DND-41 (cell line): ENCODE measurements at regions not wholly inside any gene's neighbourhood (a gene's known extent, or its start where the extent isn't known, plus 50 kb on each side); places are given as distances from the start of the nearest gene placed in this dataset.

Source experiments
- ATAC-seq: fragments of 200-7000 bp; cut with Tn5 transposase; 3 replicates; pipeline ENCODE4 v1.9.1; 2021; ENCODE audit warnings: low read depth; ENCODE audit not compliant: insufficient read depth
- DNase-seq: peaks from one replicate; pipeline ENCODE4 v3.0.0-alpha.2; 2020
- H2AFZ ChIP-seq: 2 replicates; pipeline ENCODE4 v1.6.0; 2012; ENCODE audit warnings: low read depth, low read length
- H3K27ac ChIP-seq: 2 replicates; pipeline ENCODE4 v1.5.1; 2012; ENCODE audit warnings: low read length, inconsistent platforms
- H3K27me3 ChIP-seq: fragments of 200-600 bp; sonication (generic); 2 replicates; pipeline ENCODE4 v1.6.0; 2012; ENCODE audit warnings: low read length, mild to moderate bottlenecking, inconsistent platforms; ENCODE audit not compliant: insufficient read depth, poor library complexity
- H3K36me3 ChIP-seq: 2 replicates; pipeline ENCODE4 v1.5.1; 2012; ENCODE audit warnings: low read length, inconsistent platforms; ENCODE audit not compliant: insufficient read depth
- H3K4me1 ChIP-seq: 2 replicates; pipeline ENCODE4 v1.5.1; 2012; ENCODE audit warnings: mild to moderate bottlenecking, low read length; ENCODE audit not compliant: insufficient read depth
- H3K4me2 ChIP-seq: 2 replicates; pipeline ENCODE4 v1.6.0; 2012; ENCODE audit warnings: mild to moderate bottlenecking, moderate library complexity, low read length, inconsistent platforms; ENCODE audit not compliant: insufficient read depth
- H3K4me3 ChIP-seq, 2 experiments: fragments of 200-600 bp in 1 of 2; shearing (Covaris generic) in 1 of 2; 2 replicates each; pipeline ENCODE4 v1.5.1; 2012 to 2016; ENCODE audit warnings: inconsistent platforms in 2 of 2, low read length in 2 of 2, mild to moderate bottlenecking in 2 of 2, low read depth in 1 of 2, moderate library complexity in 1 of 2
- H3K79me2 ChIP-seq: 2 replicates; pipeline ENCODE4 v1.6.0; 2012; ENCODE audit warnings: low read length, inconsistent platforms; ENCODE audit not compliant: insufficient read depth
- H3K9ac ChIP-seq: 2 replicates; pipeline ENCODE4 v1.6.0; 2012; ENCODE audit warnings: low read depth, mild to moderate bottlenecking, inconsistent platforms, low read length, moderate library complexity
- H3K9me3 ChIP-seq: 2 replicates; pipeline ENCODE4 v1.5.1; 2012; ENCODE audit warnings: low read length, moderate library complexity, mild to moderate bottlenecking, inconsistent platforms; ENCODE audit not compliant: insufficient read depth, severe bottlenecking
- H4K20me1 ChIP-seq: 2 replicates; pipeline ENCODE4 v1.6.0; 2012; ENCODE audit warnings: low read length; ENCODE audit not compliant: insufficient read depth
- EZH2 ChIP-seq: IDR thresholded peaks from 3 replicates; pipeline ENCODE4 v1.6.1; 2012; ENCODE audit warnings: borderline replicate concordance, low read depth, mild to moderate bottlenecking, moderate library complexity, low read length, inconsistent platforms; ENCODE audit not compliant: severe bottlenecking
- TF ChIP-seq, protein P1 (sequence below): IDR thresholded peaks from 2 replicates; pipeline ENCODE4 v1.5.1; 2012; ENCODE audit warnings: borderline replicate concordance, low read length, moderate library complexity, mild to moderate bottlenecking; ENCODE audit not compliant: poor library complexity, severe bottlenecking; ENCODE audit errors: extremely low read depth

DNA sequence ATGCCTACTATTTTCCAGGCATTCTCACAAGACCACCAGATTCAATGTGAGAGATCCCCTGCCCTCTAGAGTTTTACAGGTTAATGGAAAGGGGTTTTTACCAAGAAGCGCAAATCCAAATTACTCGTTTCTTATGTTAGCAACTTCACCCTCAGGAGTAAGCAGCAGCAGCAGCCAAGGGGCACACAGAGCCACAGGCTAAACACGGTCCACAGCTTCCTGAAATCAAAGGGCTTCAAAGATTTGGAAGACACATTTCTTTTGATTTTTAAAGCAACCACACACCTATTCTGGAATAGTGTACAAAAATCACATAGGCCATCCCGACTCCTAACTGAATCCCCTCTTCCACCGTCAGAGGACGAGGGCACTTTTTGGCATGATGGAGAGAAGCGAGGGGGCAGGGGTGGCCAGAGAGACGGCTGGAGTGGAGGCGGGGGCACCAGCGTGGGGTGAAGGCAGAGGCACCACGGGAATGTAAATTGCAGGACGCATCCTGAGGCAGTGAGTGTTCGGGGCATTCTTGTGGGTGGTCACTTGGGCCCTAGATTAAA lies 107.0 kb downstream of the ARF6 start:
- Histone ChIP-seq H3K79me2 (no peaks in the 10 kb centered on the region), H2AFZ (no peak overlapping the region), H3K27me3 (peaks cover 12% of the 10 kb centered on the region), H3K36me3 (no peaks in the 10 kb centered on the region), H3K4me1 (peaks cover 50% of the 10 kb centered on the region), H3K9me3 (no peaks in the 10 kb centered on the region), H3K4me3 (no peak overlapping the region), H3K4me2 (peak overlapping the region; percentile 57), H3K9ac (peak overlapping the region; percentile 22; the same call in 1 of the 2 replicates), H3K27ac (peak overlapping the region; percentile 62), H4K20me1 (no peaks in the 10 kb centered on the region)
- no peak for ATAC-seq
- DNase-seq: no peak
- TF ChIP-seq, protein P1, sequence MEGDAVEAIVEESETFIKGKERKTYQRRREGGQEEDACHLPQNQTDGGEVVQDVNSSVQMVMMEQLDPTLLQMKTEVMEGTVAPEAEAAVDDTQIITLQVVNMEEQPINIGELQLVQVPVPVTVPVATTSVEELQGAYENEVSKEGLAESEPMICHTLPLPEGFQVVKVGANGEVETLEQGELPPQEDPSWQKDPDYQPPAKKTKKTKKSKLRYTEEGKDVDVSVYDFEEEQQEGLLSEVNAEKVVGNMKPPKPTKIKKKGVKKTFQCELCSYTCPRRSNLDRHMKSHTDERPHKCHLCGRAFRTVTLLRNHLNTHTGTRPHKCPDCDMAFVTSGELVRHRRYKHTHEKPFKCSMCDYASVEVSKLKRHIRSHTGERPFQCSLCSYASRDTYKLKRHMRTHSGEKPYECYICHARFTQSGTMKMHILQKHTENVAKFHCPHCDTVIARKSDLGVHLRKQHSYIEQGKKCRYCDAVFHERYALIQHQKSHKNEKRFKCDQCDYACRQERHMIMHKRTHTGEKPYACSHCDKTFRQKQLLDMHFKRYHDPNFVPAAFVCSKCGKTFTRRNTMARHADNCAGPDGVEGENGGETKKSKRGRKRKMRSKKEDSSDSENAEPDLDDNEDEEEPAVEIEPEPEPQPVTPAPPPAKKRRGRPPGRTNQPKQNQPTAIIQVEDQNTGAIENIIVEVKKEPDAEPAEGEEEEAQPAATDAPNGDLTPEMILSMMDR: peak; percentile 2
- no peak for TF ChIP-seq EZH2

DNA sequence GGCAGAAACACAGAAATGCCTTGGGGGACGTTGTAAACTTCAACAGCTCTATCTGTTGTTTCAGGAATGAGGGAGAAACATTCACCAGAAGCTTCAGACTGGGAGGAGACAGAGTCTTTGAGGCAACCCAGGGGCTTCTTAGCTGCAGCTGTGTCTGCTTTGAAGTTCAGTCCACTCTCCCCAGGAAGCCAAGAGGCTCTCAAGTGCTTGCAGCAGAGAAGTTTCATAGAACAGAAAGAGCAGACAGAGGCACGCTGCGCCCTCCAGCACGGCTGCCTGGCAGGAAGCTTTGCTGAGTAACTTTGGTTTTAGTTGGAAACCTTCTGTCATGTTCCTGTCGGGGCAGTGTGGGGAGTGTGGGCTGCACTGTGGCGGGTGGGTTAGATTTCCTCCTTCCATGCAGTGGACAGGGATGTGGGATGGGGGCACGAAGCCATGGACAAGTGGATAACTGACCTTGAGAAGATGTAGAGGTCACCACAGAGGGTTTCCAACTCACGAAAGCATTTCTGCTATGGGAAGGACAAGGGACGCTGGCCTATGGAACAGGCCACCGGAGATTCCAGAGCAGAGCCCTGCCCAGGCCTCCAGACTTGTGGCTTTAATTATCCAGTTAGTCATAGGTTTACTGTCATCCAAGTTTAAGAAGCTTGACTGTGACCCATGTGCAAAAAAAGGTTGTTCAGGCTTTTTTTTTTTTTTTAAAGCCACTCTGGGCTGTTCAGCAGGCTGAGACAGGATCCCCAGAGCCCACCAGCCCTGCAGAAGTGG lies 107.7 kb downstream of the ARF6 start:
- Histone ChIP-seq H3K27me3 (peaks cover 17% of the 10 kb centered on the region), H3K4me1 (peaks cover 50% of the 10 kb centered on the region), H3K4me3 (peak overlapping the region in 1 of 2 experiments; percentile 17; a peak in 2 of 4 replicates), H3K36me3 (no peaks in the 10 kb centered on the region), H3K9me3 (no peaks in the 10 kb centered on the region), H3K4me2 (peak overlapping the region; percentile 57), H3K27ac (peak overlapping the region; percentile 70), H3K79me2 (no peaks in the 10 kb centered on the region), H3K9ac (peak overlapping the region; percentile 22), H2AFZ (no peak overlapping the region), H4K20me1 (no peaks in the 10 kb centered on the region)
- DNase-seq (peak; percentile 88), ATAC-seq (peak; percentile 90)
- TF ChIP-seq EZH2: no peak
- TF ChIP-seq, protein P1: peak; percentile 43

DNA sequence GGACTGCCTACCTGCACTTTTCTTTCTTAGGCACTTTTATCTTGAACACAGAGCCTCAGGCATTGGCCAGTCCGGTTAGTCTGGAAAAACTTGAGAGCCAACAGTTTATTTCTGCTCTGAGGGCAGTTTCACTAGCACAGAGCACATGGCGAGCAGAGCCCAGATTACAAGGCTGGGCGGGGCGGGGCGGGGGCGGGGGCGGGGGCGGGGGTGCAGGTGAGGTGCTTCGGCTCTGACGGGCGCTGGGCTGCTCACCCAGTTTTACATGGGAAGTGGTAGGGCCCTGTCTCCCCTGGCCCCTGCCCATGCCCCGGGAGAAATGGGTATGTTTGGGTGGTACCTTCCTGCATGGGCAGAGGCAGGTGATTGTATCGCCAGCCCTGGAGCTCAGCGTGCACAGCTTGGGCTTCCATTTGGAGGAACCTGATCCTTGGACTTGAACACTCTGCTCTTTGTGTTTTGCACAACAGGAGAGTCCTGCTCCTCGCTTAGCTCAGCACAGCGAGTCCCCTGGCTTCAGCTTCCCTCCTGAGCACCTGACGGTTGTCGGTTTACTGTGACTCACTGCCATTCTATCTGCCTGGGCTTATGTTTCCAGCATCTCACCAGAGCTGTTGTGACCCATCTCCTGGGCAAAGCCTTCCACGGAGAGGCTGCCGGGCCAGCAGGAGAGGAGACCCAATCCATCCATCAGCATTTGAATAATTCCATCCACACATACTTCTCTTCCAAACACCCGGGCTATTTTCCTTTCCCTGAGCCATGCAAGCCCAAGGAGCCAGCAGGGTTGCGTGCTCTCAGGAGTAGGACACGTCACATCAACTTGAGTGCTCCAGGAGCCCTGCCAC lies 108.5 kb downstream of the ARF6 start:
- no peak overlapping the region for H3K4me3 ChIP-seq
- no peaks in the 10 kb centered on the region for H4K20me1 ChIP-seq
- peak overlapping the region; percentile 70 for H3K27ac ChIP-seq
- H3K9ac ChIP-seq: peak overlapping the region; percentile 22
- ATAC-seq: no peak
- TF ChIP-seq, protein P1: no peak
- no peak for TF ChIP-seq EZH2
- H3K36me3 ChIP-seq: no peaks in the 10 kb centered on the region
- DNase-seq: peak; percentile 11
- H3K4me2 ChIP-seq: peak overlapping the region; percentile 57
- peaks cover 50% of the 10 kb centered on the region for H3K4me1 ChIP-seq
- peaks cover 17% of the 10 kb centered on the region for H3K27me3 ChIP-seq
- no peaks in the 10 kb centered on the region for H3K9me3 ChIP-seq
- no peak overlapping the region for H2AFZ ChIP-seq
- no peaks in the 10 kb centered on the region for H3K79me2 ChIP-seq
